ENCODE measurements at regions not wholly inside any gene's neighbourhood (a gene's known extent, or its start where the extent isn't known, plus 50 kb on each side); places are given as distances from the start of the nearest gene placed in this dataset.

- no peak for TF ChIP-seq POLR2A (IDR thresholded peaks at IDR 0.05)
- TF ChIP-seq CTCF (IDR thresholded peaks at IDR 0.05 in 4 of 5, conservative IDR thresholded peaks at IDR 0.05 in 1 of 5) = no peak
- ATAC-seq = no peak
- H3K27ac ChIP-seq = no peak overlapping the region
- intact Hi-C loops (cut with DNase I; ENCODE audit: low total_unique reads) = no loop called here
- no peak for DNase-seq
- no peak overlapping the region for H3K4me3 ChIP-seq
- H3K36me3 ChIP-seq = no peaks in the 10 kb centered on the region
- no peaks in the 10 kb centered on the region for H3K27me3 ChIP-seq
- no peaks in the 10 kb centered on the region for H3K4me1 ChIP-seq
- no peaks in the 10 kb centered on the region for H3K9me3 ChIP-seq
- in situ Hi-C loops (cut with MboI; ENCODE audit: low sequenced_read_pairs in 4 of 4) = no loop called here
Measured at GRCh38 chr7:56537477-56537876, 421.3 kb upstream of the NUPR2 start.

- no peak overlapping the region for H3K4me3 ChIP-seq
- ATAC-seq = no peak
- H3K36me3 ChIP-seq = no peaks in the 10 kb centered on the region
- intact Hi-C loops (cut with DNase I; ENCODE audit: low total_unique reads) (no loop called here), in situ Hi-C loops (cut with MboI; ENCODE audit: low sequenced_read_pairs in 4 of 4) (no loop called here)
- no peaks in the 10 kb centered on the region for H3K9me3 ChIP-seq
- H3K27ac ChIP-seq = no peak overlapping the region
- H3K4me1 ChIP-seq = no peaks in the 10 kb centered on the region
- no peak for DNase-seq
- TF ChIP-seq CTCF (IDR thresholded peaks at IDR 0.05 in 4 of 5, conservative IDR thresholded peaks at IDR 0.05 in 1 of 5) (no peak), POLR2A (IDR thresholded peaks at IDR 0.05) (no peak)
- no peaks in the 10 kb centered on the region for H3K27me3 ChIP-seq
Measured at GRCh38 chr7:56495165-56495564, 378.9 kb upstream of the NUPR2 start.

- Histone ChIP-seq H3K27ac (no peak overlapping the region), H3K4me1 (no peaks in the 10 kb centered on the region), H3K27me3 (no peaks in the 10 kb centered on the region), H3K4me3 (no peak overlapping the region), H3K36me3 (no peaks in the 10 kb centered on the region), H3K9me3 (no peaks in the 10 kb centered on the region)
- DNase-seq (no peak), ATAC-seq (no peak)
- in situ Hi-C loops (cut with MboI; ENCODE audit: low sequenced_read_pairs in 4 of 4) = no loop called here
- TF ChIP-seq POLR2A (IDR thresholded peaks at IDR 0.05) = no peak
- no peak for TF ChIP-seq CTCF (IDR thresholded peaks at IDR 0.05 in 4 of 5, conservative IDR thresholded peaks at IDR 0.05 in 1 of 5)
- intact Hi-C loops (cut with DNase I; ENCODE audit: low total_unique reads) = no loop called here
Measured at GRCh38 chr7:56493704-56494450, 377.7 kb upstream of the NUPR2 start.

- Histone ChIP-seq H3K4me3 (no peak overlapping the region), H3K4me1 (no peaks in the 10 kb centered on the region), H3K9me3 (no peaks in the 10 kb centered on the region), H3K27ac (no peak overlapping the region), H3K36me3 (no peaks in the 10 kb centered on the region), H3K27me3 (no peaks in the 10 kb centered on the region)
- in situ Hi-C loops (cut with MboI; ENCODE audit: low sequenced_read_pairs in 4 of 4) (no loop called here), intact Hi-C loops (cut with DNase I; ENCODE audit: low total_unique reads) (no loop called here)
- ATAC-seq (no peak), DNase-seq (no peak)
- TF ChIP-seq CTCF (IDR thresholded peaks at IDR 0.05 in 4 of 5, conservative IDR thresholded peaks at IDR 0.05 in 1 of 5) (no peak), POLR2A (IDR thresholded peaks at IDR 0.05) (no peak)
Measured at GRCh38 chr7:56493196-56493595, 377.0 kb upstream of the NUPR2 start.
